G401.6 (cell line): ENCODE measurements at regions not wholly inside any gene's neighbourhood (a gene's known extent, or its start where the extent isn't known, plus 50 kb on each side); places are given as distances from the start of the nearest gene placed in this dataset.

ENCODE experiments used
- FAIRE-seq: peaks from 2 replicates; lab custom pipeline; 2012; peaks lifted over from hg19 to GRCh38; lab: Jason Lieb, UNC

- FAIRE-seq = no peak
Measured at GRCh38 chr14:62017651-62018230, 255.5 kb downstream of the SNAPC1 start.

GRCh38 chr14:62018606-62019005 is 256.4 kb downstream of the SNAPC1 start:
- no peak for FAIRE-seq

GRCh38 chr14:62027958-62028357 is 265.7 kb downstream of the SNAPC1 start:
- FAIRE-seq = no peak

- FAIRE-seq = no peak
Measured at GRCh38 chr14:62029569-62029924, 267.3 kb downstream of the SNAPC1 start.

- FAIRE-seq = no peak
Measured at GRCh38 chr14:62030387-62030786, 268.2 kb downstream of the SNAPC1 start.

GRCh38 chr14:62031504-62031903 is 269.3 kb downstream of the SNAPC1 start:
- no peak for FAIRE-seq

- no peak for FAIRE-seq
Measured at GRCh38 chr14:62053188-62053587, 291.0 kb downstream of the SNAPC1 start.

- no peak for FAIRE-seq
Measured at GRCh38 chr14:62056789-62057188, 294.6 kb downstream of the SNAPC1 start.

- FAIRE-seq = no peak
Measured at GRCh38 chr14:62062645-62063044, 300.4 kb downstream of the SNAPC1 start.

- no peak for FAIRE-seq
Measured at GRCh38 chr14:62064751-62065323, 302.6 kb downstream of the SNAPC1 start.

- FAIRE-seq = no peak
Measured at GRCh38 chr14:62066304-62066703, 304.1 kb downstream of the SNAPC1 start.

- no peak for FAIRE-seq
Measured at GRCh38 chr14:62071039-62071438, 308.8 kb downstream of the SNAPC1 start.

- FAIRE-seq = no peak
Measured at GRCh38 chr14:62076368-62076767, 314.1 kb downstream of the SNAPC1 start.

GRCh38 chr14:62076825-62077605 is 314.8 kb downstream of the SNAPC1 start:
- FAIRE-seq = no peak

GRCh38 chr14:62077676-62078261 is 315.5 kb downstream of the SNAPC1 start:
- FAIRE-seq = no peak

GRCh38 chr14:62079038-62079437 is 316.8 kb downstream of the SNAPC1 start:
- no peak for FAIRE-seq

GRCh38 chr14:62081012-62081612 is 318.9 kb downstream of the SNAPC1 start:
- FAIRE-seq = no peak

GRCh38 chr14:62081951-62082350 is 319.7 kb downstream of the SNAPC1 start:
- FAIRE-seq = no peak

- FAIRE-seq = no peak
Measured at GRCh38 chr14:62082779-62083178, 320.6 kb downstream of the SNAPC1 start.

- FAIRE-seq = no peak
Measured at GRCh38 chr14:62084020-62084419, 321.8 kb downstream of the SNAPC1 start.

GRCh38 chr14:62087191-62087590 is 325.0 kb downstream of the SNAPC1 start:
- no peak for FAIRE-seq

GRCh38 chr14:62093736-62094135 is 331.5 kb downstream of the SNAPC1 start:
- no peak for FAIRE-seq

GRCh38 chr14:62097072-62097471 is 334.9 kb downstream of the SNAPC1 start:
- FAIRE-seq = no peak
